ENCODE measurements at regions not wholly inside any gene's neighbourhood (a gene's known extent, or its start where the extent isn't known, plus 50 kb on each side); places are given as distances from the start of the nearest gene placed in this dataset.

DNA sequence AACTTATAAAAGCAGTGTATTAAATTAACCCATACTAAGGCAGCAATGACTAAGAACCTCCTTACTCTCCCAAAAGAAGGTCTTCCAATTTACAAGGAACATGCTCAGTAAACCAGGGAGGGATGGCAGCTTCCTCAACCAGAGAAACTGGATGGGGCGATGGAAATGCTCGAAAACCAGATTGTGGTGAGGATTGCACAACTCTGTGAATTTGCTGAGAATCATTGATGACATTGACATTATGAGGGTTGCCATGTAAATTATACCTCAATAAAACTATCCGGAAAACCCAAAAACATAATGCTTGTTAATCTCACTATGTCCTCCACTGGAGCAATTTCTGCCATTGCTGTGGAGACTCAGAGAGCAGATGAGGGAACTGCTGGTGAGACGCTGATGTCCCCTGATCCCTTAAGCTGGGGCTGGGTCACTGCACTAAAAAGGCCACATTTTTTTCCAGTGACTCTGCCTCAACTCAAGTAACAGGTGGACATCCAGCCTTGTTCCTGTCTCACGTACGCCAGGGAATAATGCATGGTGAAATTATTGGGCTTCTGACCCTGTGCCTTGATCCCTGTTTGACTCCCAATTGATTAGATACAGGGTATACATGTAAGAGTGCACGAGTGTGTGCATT is 288.3 kb downstream of the CYP26B1 start:
- TF ChIP-seq, protein P1, sequence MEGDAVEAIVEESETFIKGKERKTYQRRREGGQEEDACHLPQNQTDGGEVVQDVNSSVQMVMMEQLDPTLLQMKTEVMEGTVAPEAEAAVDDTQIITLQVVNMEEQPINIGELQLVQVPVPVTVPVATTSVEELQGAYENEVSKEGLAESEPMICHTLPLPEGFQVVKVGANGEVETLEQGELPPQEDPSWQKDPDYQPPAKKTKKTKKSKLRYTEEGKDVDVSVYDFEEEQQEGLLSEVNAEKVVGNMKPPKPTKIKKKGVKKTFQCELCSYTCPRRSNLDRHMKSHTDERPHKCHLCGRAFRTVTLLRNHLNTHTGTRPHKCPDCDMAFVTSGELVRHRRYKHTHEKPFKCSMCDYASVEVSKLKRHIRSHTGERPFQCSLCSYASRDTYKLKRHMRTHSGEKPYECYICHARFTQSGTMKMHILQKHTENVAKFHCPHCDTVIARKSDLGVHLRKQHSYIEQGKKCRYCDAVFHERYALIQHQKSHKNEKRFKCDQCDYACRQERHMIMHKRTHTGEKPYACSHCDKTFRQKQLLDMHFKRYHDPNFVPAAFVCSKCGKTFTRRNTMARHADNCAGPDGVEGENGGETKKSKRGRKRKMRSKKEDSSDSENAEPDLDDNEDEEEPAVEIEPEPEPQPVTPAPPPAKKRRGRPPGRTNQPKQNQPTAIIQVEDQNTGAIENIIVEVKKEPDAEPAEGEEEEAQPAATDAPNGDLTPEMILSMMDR (IDR thresholded peaks at IDR 0.05; ENCODE audit: control extremely low read depth in 1 of 3, insufficient read depth in 1 of 3, low read depth in 1 of 3, low read length in 3 of 3), result no peak
- TF ChIP-seq POLR2A (IDR thresholded peaks at IDR 0.05; ENCODE audit: control extremely low read depth in 1 of 2, low read depth in 2 of 2, low read length in 2 of 2), result no peak
